ENCODE measurements at regions not wholly inside any gene's neighbourhood (a gene's known extent, or its start where the extent isn't known, plus 50 kb on each side); places are given as distances from the start of the nearest gene placed in this dataset.

GRCh38 chr1:105795741-105796140, 1260.7 kb upstream of the PRMT6 start:
- no peak for DNase-seq (ENCODE audit: low read depth, low spot score)
- ATAC-seq = no peak
- in situ Hi-C loops (cut with HindIII; ENCODE audit: low pct_unique_long_range_greater_than_20kb, low sequenced_read_pairs) (no loop called here), intact Hi-C loops (cut with micrococcal nuclease; ENCODE audit: unreplicated experiment) (loop anchor here (10.0 kb wide), 1 partner anchor 1011 kb away; no protein-coding TSS in a partner anchor)
- ChIA-PET POLR2A (no interaction called here), CTCF (no interaction called here)
- Histone ChIP-seq H3K27me3 (ENCODE audit: control insufficient read depth, insufficient read depth, low read length) (no peaks in the 10 kb centered on the region), H3K36me3 (ENCODE audit: control insufficient read depth, insufficient read depth, low read length) (no peaks in the 10 kb centered on the region), H3K4me1 (ENCODE audit: control insufficient read depth, insufficient read depth, low read length) (no peaks in the 10 kb centered on the region), H3K27ac (ENCODE audit: low read length) (no peak overlapping the region), H3K4me3 (ENCODE audit: low read depth in 2 of 2, low read length in 2 of 2) (no peak overlapping the region), H3K9me3 (ENCODE audit: control insufficient read depth, insufficient read depth, low read depth, low read length) (no peaks in the 10 kb centered on the region)
- TF ChIP-seq SIN3A (IDR thresholded peaks at IDR 0.05; ENCODE audit: borderline replicate concordance, insufficient read depth, low read depth, low read length) (no peak), REST (IDR thresholded peaks at IDR 0.05; ENCODE audit: insufficient read depth in 1 of 2, low read depth in 2 of 2, low read length in 1 of 2) (no peak), POLR2AphosphoS5 (IDR thresholded peaks at IDR 0.05; ENCODE audit: low read depth, low read length) (no peak), TCF7L2 (IDR thresholded peaks at IDR 0.05; ENCODE audit: low read depth, low read length) (no peak)
- TF ChIP-seq, protein P1, sequence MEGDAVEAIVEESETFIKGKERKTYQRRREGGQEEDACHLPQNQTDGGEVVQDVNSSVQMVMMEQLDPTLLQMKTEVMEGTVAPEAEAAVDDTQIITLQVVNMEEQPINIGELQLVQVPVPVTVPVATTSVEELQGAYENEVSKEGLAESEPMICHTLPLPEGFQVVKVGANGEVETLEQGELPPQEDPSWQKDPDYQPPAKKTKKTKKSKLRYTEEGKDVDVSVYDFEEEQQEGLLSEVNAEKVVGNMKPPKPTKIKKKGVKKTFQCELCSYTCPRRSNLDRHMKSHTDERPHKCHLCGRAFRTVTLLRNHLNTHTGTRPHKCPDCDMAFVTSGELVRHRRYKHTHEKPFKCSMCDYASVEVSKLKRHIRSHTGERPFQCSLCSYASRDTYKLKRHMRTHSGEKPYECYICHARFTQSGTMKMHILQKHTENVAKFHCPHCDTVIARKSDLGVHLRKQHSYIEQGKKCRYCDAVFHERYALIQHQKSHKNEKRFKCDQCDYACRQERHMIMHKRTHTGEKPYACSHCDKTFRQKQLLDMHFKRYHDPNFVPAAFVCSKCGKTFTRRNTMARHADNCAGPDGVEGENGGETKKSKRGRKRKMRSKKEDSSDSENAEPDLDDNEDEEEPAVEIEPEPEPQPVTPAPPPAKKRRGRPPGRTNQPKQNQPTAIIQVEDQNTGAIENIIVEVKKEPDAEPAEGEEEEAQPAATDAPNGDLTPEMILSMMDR (IDR thresholded peaks at IDR 0.05) = no peak
- BruUV-seq (replicated peaks) = no TSS peak

- POLR2A ChIA-PET = no interaction called here
- ATAC-seq = no peak
- Histone ChIP-seq H3K4me1 (ENCODE audit: control insufficient read depth, insufficient read depth, low read length) (no peaks in the 10 kb centered on the region), H3K27ac (ENCODE audit: low read length) (no peak overlapping the region), H3K27me3 (ENCODE audit: control insufficient read depth, insufficient read depth, low read length) (no peaks in the 10 kb centered on the region), H3K36me3 (ENCODE audit: control insufficient read depth, insufficient read depth, low read length) (no peaks in the 10 kb centered on the region), H3K9me3 (ENCODE audit: control insufficient read depth, insufficient read depth, low read depth, low read length) (no peaks in the 10 kb centered on the region), H3K4me3 (ENCODE audit: low read depth in 2 of 2, low read length in 2 of 2) (no peak overlapping the region)
- no peak for TF ChIP-seq REST (IDR thresholded peaks at IDR 0.05; ENCODE audit: insufficient read depth in 1 of 2, low read depth in 2 of 2, low read length in 1 of 2)
- CTCF ChIA-PET = no interaction called here
- no TSS peak for BruUV-seq (replicated peaks)
- in situ Hi-C loops (cut with HindIII; ENCODE audit: low pct_unique_long_range_greater_than_20kb, low sequenced_read_pairs) (no loop called here), intact Hi-C loops (cut with micrococcal nuclease; ENCODE audit: unreplicated experiment) (no loop called here)
- DNase-seq (ENCODE audit: low read depth, low spot score) = no peak
These were observed 1225.8 kb upstream of the PRMT6 start for GRCh38 chr1:105830571-105831146.

Data from Panc1 (cell line).